H4 (cell line): ENCODE measurements at regions not wholly inside any gene's neighbourhood (a gene's known extent, or its start where the extent isn't known, plus 50 kb on each side); places are given as distances from the start of the nearest gene placed in this dataset.

Source experiments
- DNase-seq: peaks from one replicate; pipeline ENCODE4 v3.0.0-alpha.2; 2015; ENCODE audit warnings: low spot score

DNA sequence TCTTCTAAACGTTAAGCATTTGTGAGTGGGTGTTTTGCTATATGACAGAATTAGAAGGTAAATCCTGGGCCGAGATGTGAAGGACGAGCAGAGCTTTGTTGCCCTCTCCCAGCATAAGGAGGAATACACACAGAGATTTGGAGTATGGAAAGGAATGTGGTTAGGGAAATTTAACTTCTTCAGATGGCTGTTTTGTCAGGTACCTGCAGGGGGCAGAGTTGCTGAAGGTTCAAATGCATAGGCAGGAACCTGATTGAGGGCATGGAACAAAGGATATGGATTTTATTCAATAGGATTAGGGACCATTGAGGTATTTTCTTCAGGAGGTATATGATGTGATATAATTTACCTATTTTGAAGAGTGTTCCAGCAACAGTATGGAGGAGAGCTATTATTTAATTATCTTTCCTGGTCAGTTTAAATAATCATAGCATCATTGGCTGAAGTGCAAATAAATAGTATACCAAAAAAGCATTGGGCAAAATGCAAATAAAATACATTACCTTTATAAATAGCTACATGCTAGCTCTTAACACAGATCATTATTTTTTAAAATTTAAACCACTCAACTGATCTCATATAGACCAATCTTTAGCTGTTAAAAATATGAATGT, 143.6 kb downstream of the SLIT2 start:
- peak; percentile 38 for DNase-seq

DNA sequence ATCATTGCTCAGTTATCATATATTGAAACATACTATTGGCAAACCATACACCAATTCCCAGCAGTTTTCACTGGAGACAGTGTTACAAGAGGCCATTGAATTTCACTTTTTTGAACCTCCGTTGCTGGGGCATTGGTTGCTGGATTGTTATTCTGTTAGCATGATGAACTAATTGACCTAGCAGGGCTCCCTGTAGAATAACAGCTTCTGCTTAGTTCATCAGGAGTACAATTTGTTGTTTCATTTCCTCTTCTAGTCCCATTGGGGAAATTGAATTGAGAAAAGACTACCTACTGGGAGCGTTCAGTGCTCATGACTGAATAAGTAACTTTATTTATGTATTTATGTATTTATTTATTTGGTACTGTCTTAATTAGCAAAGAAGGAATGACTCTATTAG, 151.6 kb downstream of the SLIT2 start:
- no peak for DNase-seq

DNA sequence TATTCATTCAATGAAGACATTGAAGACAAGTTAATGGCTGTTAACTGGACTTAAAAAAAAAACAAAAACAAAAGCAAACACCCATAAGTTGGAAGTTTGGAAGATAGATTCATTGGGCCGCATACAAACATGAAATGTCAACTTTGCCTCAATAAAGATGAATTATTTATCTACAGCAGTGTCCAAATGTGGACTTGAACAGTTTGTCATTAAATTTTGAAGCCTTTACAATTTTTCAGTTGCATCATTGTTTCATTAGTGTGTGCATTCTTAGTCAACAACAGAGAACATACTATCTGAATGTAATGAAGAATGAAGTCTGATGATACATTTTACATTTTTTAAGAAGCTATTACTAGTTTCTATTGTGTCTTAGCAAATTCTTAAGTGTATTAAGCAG, 152.1 kb downstream of the SLIT2 start:
- DNase-seq: no peak

DNA sequence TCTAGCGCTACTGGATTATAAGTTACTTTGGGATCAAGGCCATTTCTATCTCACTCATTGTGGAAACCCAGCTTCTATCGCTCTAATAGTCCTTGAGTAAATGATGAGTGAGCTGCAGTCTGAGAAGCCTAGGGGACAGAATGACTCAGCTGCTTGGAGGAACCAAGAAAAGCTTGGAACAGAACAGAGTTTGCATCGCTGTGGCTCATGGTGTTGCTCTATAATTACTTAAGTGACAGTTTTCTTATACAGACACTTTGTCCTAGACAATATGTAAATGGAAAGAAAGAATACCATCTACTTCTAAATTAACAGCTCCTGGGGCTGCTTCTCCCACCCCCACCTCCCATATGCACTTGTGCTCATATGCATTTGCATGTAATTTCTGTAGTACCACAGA, 156.9 kb downstream of the SLIT2 start:
- DNase-seq: peak; percentile 29

DNA sequence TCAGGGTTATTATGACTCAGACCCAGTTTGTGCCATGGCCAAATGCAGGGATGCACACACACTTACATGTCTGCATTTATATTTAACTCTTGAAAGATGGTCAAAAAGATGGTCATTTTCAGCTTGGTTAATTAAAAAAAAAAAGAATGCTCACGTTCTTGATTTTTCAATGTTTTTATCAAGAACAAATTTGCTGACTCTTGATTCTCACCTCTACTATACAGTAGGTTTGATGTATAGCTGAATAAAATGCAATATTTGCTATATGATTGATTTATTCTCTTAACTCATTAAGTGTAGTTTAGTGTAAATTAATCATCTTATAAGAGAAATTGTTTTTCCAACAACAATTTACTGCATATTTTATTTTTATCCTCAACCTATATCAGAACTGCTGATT, 160.4 kb downstream of the SLIT2 start:
- no peak for DNase-seq

DNA sequence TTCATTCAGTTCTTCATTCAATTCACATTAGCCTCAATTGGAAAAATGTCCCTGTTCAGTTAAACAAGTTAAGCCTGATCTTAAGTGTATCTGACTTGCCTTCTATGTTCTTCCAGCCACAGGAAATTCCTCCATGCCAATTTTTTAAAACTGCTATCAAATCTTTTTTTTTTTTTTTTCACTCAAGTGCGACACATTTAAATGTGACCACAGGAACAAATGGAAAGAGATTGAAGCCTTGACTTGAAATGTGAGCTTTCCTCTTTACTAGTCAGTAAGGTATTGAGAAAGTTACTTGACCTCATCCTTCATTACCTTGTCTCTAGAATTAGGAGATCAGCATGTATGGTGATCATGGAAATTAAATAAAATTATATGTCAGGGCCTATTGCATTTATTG, 165.1 kb downstream of the SLIT2 start:
- no peak for DNase-seq

DNA sequence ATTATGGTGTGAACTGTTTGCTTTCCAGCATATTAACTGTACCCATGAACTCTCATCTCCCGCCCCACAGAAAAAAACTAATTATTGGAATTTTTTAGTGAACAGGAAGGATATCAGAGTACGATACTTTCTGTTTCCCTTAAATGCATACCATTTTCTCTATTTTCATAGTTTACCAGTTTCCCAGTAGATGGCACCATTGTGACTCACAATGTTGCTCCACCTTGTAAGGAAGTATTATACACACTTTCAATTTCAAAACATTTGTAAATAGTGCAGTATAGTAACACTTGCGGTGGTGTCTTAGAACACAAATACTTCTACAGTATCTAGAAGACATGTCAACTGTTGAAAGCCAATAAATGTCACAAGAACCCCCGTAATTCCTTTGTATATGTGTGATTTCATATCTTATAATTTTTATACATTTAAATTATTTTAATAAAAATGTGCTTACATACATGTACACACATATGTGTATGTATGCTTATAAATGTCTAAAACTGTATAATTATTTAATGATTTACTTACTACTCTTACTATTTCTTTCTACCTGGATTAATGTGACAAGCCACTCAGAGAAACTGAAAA, 167.3 kb downstream of the SLIT2 start:
- peak; percentile 87 for DNase-seq

DNA sequence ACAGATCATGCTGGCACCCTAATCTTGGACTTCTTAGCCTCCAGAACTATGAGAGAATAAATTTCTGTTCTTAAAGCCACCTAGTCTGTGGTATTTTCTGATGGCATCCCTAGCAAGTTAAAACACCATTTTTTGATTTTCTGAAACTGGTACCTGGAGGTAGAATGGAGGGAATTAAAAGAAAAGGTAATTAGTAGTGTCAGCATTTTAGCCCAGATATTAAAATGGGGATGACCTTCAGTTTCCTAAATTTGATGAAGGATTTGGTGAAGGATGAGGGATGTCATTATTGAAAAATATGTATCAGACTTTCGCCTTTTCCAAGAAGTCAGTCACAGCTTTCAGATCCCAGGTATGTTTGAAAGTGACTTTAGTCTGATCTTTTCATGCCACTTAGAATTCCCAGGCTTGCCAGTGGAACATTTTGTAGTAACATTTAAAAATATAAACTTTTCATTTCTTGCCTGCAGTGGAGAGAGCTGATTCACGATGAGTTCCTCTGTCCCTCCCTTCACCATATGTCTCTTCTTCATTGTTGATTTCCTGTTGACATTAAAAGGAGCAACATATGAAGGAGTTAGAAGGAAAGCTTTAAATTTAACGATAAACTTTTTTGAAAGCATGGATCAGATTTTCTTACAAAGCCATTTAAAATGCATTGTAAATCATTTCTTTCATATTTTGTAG, 169.4 kb downstream of the SLIT2 start:
- DNase-seq: no peak

DNA sequence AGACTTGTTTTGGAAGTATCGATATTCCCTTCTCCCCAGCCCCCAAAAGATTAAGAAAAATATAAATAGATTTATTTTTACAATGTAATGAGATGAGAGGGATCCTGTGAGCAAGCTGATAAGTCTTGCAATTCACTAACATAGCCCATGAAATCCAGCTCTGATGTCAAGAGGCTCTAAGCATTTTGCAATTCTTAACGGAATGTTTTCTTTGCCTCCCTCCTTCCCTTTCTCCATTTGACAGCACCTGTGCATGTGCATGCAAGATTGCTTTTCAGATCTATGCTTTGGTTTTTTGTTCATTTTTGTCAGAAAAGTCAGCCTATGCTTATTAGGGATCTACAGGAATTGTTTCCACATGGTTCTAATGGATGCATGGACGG, 169.9 kb downstream of the SLIT2 start:
- no peak for DNase-seq

DNA sequence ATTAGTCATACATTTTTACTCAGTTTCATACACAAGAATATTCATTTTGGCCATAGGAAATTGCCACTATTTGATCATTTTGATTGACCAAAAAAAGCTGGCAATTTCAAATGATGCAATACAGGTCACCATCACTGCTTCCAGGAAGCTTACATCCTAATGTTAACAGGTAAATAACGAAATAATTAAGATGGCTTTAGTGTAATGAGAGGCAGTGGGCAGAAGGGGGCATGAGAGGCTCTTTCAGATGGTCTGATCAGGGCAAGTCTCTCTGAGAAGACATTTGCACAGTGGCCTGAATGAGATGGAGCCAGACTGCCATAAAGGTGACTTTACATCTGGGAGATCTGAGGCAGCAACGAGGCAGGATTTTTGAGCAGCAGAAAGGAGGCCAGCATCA, 170.7 kb downstream of the SLIT2 start:
- peak; percentile 65 for DNase-seq

DNA sequence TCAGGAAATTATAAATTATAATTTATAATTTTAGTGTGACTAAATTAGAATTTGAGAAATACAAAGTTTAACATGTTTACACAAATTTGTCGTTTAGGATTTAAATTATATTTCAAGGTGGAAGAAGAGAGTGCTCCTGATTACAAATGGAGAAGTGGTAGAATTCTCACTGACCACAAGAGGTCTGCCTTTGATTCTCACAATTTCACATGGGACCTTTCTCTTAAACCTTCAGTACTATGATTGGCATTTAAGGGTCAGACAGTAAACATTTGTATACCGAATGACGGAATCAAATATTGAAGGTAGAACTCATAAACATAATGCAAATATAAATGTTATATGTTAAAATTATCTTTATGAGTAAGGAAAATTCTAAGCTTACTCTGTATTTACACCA, 171.7 kb downstream of the SLIT2 start:
- DNase-seq: no peak

DNA sequence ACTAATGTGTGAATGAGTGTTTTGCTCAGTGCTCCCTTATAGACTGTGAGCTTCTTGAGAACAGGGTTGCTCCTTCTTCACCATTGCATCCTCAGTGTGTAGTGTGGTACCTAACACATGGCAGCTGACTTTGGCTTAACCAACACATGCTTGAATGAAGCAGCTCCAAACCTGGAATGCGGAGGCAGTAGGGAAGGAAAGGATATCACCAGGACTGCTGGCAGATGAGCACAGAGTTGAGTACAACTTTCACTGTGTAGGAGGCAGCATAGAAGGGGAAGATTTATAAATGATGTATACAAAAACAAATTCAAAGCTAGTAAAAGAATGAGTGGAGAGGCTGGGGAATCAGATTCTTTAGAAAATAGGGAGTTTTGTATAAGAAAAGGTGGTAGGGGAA, 174.3 kb downstream of the SLIT2 start:
- no peak for DNase-seq

DNA sequence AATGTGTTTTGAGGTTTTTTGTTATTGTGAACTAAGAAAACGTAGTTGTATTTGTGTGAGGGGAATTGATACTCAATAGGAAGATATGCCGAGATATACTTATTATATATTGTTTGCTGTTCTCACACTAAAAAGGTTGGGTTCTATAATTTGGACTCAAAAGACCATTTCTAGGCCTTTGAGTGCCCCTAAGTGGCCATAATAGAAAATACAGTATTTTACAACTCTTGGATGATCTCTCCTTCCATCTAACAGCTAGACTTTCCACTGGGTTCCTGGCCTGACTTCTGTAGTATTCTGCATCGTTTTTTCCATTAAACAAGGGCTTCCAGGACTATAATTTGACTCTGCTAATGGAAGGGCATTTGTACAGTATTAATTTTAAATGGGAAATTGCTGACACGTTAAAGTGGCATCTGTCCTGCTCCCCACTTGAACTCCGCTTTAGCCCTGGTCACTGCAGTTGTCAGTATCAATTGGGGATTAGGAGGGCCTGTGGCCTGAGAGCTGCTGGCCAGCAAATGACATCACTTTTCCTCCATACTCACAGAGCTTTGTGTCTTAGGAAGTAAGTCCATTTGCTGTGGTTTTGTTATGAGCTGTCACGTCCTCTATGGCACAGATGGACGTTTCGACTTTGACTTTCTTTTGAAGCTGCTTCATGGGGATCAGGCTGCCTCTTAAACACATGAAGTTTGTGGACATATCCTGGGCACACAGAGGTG, 176.9 kb downstream of the SLIT2 start:
- peak; percentile 19 for DNase-seq

DNA sequence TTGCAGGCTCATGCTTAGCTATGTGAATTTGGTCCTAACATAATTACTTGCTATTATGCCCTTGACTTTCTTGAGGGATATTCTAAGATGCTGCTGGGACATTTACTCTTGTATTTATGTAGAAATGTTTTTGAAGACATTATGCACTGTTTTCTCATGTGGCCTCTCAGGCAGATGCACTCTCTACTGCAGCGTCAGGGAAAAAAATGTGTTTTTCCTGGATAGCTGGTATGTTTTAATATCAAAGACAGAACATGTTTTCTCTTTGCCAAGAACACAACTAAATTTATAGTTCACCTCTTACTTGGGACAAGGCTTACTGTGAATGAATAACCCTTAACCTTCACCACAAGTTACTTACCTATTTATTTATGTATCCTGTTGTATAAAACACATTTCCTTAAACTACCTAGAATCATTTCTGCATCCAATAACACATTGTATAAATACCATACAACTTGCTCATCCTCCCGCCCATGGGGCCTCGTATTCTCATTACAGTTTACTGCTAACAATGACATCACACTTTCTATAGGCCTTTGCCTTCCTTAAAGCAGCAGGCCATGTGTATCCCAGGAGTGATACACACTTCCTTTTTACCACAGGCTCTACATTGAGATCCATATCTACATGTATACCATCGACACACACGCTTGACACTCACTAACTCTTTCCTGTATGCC, 178.7 kb downstream of the SLIT2 start:
- DNase-seq: no peak

DNA sequence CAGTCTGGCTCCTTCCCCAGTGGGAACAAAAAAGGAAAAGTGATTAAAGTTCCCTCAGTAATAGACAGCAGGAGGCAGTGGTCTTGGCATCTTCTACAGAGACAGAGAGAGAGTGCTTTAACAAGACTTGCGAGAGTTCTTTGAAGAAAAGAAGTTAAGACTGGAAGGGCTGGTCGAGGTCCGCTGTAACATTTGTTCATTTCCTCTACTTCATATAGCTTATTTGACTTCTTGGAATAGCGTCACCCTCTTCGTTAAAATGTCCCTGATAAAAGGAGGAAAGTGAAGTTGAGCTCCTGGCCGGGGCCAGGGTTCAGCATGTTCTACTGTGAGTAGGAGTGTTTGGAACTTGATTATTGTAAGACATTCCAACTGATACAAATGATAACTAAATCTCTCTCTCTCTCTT, 179.8 kb downstream of the SLIT2 start:
- no peak for DNase-seq

DNA sequence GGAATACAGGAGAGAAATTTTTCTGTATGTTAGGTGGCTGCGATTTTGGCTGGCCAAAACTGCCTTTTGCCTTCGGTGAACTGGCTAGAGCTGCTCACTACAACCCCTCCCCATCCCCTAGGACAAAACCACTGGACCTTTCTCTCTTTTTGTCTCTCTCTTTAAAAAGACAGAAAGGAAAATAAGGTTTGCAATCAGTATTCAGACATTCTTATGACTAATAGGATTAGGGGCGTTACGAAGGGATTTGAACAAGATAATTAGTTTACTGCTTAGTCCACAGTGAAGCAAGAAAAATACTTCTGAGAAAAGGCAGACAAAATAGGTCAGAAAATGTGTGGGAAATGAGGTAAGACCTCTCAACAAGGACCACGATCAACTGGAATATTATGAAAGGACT, 180.4 kb downstream of the SLIT2 start:
- no peak for DNase-seq

DNA sequence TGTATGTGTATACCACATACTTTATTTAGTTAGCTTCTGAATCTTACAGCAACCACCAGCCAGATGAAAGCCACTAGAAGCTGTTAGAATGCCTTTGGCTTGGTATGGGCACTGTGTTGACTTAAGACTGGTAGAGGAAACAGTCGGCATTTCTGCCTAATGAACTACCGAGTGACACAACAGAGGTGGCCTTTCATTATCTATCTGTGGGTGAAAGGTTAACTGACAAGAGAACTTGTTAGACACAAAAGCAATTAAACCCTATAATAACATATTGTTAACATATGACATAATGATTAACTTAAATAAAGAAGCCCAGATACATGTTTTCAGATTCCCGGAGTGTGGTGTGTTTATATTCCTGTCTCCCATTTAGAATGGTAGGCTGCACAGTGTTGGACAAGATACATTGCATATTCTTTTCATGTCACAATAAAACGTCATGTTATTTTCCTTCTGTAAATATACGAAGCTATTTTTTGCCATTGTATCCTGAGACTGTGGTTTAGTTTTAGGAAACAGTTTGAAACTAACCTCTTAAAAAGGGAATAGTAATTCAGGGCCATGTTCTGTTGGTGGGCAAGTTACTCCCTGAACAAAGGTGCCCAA, 181.5 kb downstream of the SLIT2 start:
- peak; percentile 28 for DNase-seq

DNA sequence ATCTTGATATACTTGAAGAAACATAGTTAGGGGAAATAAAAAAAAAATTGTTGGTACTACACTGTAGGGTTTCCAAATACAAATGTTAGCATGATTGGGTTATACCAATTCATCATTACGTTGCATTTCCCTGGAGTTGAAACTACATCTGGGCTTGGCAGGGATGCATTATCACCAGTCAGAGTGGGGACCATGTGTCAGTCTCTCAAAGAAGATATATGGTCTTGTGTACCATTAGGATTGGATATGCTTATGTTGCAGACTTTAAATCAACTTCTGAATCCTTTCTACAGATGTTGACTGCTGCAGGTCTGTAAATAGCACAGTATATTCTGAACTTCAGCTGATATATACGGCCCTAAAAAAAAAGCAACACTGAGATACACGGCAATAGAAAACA, 188.5 kb downstream of the SLIT2 start:
- DNase-seq: no peak

DNA sequence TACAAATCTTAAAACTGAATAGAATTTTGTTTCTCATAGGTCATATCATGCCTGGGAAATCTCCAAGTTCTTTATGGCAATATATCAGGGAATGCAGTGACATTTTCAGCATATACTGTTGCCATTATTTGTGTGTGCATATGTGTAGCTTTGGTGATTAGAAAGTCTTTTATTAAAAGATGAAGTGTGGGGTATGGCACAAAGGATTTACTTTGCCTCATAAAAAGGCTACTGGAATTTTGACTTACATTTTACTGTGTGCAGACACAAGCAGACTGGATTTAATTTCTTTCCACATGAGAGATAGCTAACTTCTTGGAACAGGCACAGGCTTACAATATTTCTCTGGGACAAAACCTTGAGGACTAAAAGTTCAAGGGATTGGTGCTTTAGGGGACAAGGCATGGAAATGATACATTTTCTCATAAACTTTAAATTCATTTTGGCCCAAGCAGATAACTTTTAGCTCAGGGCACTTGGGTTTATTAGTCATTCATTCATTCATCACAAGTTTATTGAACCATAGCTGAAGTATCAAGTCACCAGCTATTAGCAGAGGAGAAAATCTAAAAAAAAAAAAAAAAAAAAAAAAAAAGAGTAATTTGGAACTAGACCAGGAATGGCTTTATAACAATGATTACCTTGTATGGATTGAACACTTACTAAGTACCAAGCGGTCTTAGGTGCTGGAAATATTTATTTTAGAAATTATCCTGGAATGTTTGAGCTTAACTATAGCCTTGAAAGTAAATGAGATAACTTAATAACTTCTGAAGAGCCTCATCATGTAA, 191.5 kb downstream of the SLIT2 start:
- DNase-seq: no peak

DNA sequence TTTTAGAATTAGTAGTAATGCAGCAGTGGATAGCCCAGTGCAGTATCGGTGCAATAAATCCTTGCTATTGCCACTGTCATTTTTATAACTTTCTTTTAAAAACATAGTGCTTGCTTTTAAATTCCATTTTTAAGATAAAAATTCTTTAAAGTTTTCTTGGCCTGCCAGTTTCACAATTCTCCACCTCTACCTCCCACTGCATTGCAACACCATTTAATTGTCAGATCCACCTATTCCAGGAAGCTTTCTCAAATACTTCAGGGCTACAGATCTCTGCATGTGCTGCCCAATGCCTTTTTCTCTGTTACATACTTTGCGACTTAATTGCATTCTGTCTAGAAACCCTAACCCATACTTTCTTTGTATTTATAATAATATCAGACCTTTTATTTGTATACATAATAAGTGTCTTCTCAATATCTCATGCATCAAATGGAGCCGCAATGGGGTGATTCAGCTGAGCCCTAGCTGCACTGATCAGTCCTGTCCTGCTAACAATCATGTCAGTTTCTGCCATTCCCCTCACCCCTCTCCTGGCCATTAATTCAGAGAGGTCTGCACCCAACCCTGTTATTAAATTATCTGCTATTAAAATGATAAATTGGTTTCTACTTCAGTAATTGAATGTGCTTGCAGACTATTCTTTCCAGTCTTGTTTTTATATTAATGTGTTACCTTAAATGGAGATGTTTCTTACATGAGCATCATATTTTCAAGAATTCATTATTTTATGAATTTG, 193.1 kb downstream of the SLIT2 start:
- DNase-seq: no peak
